Loucy (cell line): ENCODE measurements at regions not wholly inside any gene's neighbourhood (a gene's known extent, or its start where the extent isn't known, plus 50 kb on each side); places are given as distances from the start of the nearest gene placed in this dataset.

Experiments
- H2AFZ ChIP-seq: fragments of 200-600 bp; sonication (generic); 2 replicates; pipeline ENCODE4 v1.6.0; 2016; ENCODE audit warnings: antibody characterized with exemption, mild to moderate bottlenecking, low read length, moderate library complexity
- H3F3A ChIP-seq: fragments of 200-600 bp; 2 replicates; pipeline ENCODE4 v1.6.0; 2016; ENCODE audit warnings: antibody characterized with exemption, low read depth, mild to moderate bottlenecking
- H3K27me3 ChIP-seq: fragments of 200-600 bp; sonication (generic); 2 replicates; pipeline ENCODE4 v1.6.1; 2014; ENCODE audit warnings: low read length, mild to moderate bottlenecking; ENCODE audit not compliant: insufficient read depth, poor library complexity, severe bottlenecking
- H3K36me3 ChIP-seq: fragments of 200-600 bp; sonication (generic); 2 replicates; pipeline ENCODE4 v1.6.1; 2016; ENCODE audit warnings: low read length; ENCODE audit not compliant: insufficient read depth
- H3K4me1 ChIP-seq: fragments of 200-600 bp; sonication (generic); 2 replicates; pipeline ENCODE4 v1.5.1; 2014; ENCODE audit warnings: low read length, mild to moderate bottlenecking; ENCODE audit not compliant: insufficient read depth, poor library complexity, severe bottlenecking
- H3K4me2 ChIP-seq: fragments of 200-600 bp; sonication (generic); 2 replicates; pipeline ENCODE4 v1.6.0; 2014; ENCODE audit warnings: antibody characterized with exemption, low read length, low read depth, mild to moderate bottlenecking; ENCODE audit not compliant: poor library complexity, severe bottlenecking
- H3K4me3 ChIP-seq: fragments of 200-600 bp; sonication (generic); 2 replicates; pipeline ENCODE4 v1.5.1; 2014; ENCODE audit warnings: low read length, mild to moderate bottlenecking, mixed read lengths; ENCODE audit not compliant: poor library complexity, severe bottlenecking
- H3K79me2 ChIP-seq: fragments of 200-600 bp; sonication (generic); 2 replicates; pipeline ENCODE4 v1.6.1; 2014; ENCODE audit warnings: low read length; ENCODE audit not compliant: insufficient read depth
- H3K9ac ChIP-seq: fragments of 200-600 bp; sonication (generic); 2 replicates; pipeline ENCODE4 v1.6.0; 2014; ENCODE audit warnings: mild to moderate bottlenecking, low read depth, low read length, moderate library complexity; ENCODE audit not compliant: poor library complexity, severe bottlenecking
- H3K9me2 ChIP-seq: fragments of 200-600 bp; sonication (generic); replicated peaks from 2 replicates; pipeline ENCODE4 v1.6.1; 2016; ENCODE audit warnings: low read depth, low read length, mixed read lengths
- H3K9me3 ChIP-seq: fragments of 200-600 bp; sonication (generic); 2 replicates; pipeline ENCODE4 v1.6.1; 2014; ENCODE audit warnings: mild to moderate bottlenecking, antibody characterized with exemption, low read length, low read depth; ENCODE audit not compliant: insufficient read depth
- H4K20me1 ChIP-seq: fragments of 200-600 bp; sonication (generic); 2 replicates; pipeline ENCODE4 v1.6.0; 2014; ENCODE audit warnings: antibody characterized with exemption, low read length, mild to moderate bottlenecking; ENCODE audit not compliant: insufficient read depth, poor library complexity, severe bottlenecking
- EZH2phosphoT487 ChIP-seq: fragments of 200-600 bp; IDR thresholded peaks from 2 replicates; pipeline ENCODE4 v1.6.1; 2018; ENCODE audit warnings: antibody characterized with exemption, mild to moderate bottlenecking, moderate library complexity, borderline replicate concordance
- TF ChIP-seq, protein P1 (sequence below): fragments of 200-600 bp; sonication (generic); conservative IDR thresholded peaks from 2 replicates; pipeline ENCODE4 v1.5.1; 2014; ENCODE audit warnings: mild to moderate bottlenecking, antibody characterized with exemption, low read length

DNA sequence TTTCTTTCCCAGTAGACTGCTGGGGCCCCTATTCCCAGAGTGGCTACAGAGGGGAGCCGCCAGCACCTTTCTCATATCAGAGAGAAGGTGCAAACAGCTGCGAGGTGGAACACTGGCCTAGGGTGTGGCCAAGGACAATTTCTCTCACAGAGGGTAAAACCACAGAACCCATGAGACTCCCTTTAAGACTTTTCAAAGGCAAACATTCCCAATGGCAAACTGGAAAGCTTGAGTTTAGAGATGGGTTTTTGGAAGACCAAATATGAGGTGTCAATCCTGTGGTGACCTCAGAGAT is 335.1 kb upstream of the PIK3R1 start:
- H3K27me3 ChIP-seq = no peaks in the 10 kb centered on the region
- H3K79me2 ChIP-seq = no peaks in the 10 kb centered on the region
- H3K36me3 ChIP-seq = no peaks in the 10 kb centered on the region
- no peaks in the 10 kb centered on the region for H3F3A ChIP-seq
- H3K9me3 ChIP-seq = no peaks in the 10 kb centered on the region
- H3K4me2 ChIP-seq = no peak overlapping the region
- no peaks in the 10 kb centered on the region for H3K9me2 ChIP-seq
- peaks cover 18% of the 10 kb centered on the region for H3K4me1 ChIP-seq
- TF ChIP-seq, protein P1, sequence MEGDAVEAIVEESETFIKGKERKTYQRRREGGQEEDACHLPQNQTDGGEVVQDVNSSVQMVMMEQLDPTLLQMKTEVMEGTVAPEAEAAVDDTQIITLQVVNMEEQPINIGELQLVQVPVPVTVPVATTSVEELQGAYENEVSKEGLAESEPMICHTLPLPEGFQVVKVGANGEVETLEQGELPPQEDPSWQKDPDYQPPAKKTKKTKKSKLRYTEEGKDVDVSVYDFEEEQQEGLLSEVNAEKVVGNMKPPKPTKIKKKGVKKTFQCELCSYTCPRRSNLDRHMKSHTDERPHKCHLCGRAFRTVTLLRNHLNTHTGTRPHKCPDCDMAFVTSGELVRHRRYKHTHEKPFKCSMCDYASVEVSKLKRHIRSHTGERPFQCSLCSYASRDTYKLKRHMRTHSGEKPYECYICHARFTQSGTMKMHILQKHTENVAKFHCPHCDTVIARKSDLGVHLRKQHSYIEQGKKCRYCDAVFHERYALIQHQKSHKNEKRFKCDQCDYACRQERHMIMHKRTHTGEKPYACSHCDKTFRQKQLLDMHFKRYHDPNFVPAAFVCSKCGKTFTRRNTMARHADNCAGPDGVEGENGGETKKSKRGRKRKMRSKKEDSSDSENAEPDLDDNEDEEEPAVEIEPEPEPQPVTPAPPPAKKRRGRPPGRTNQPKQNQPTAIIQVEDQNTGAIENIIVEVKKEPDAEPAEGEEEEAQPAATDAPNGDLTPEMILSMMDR = no peak
- TF ChIP-seq EZH2phosphoT487 = no peak
- H4K20me1 ChIP-seq = no peaks in the 10 kb centered on the region
- H2AFZ ChIP-seq = no peak overlapping the region
- no peak overlapping the region for H3K9ac ChIP-seq
- H3K4me3 ChIP-seq = no peak overlapping the region

DNA sequence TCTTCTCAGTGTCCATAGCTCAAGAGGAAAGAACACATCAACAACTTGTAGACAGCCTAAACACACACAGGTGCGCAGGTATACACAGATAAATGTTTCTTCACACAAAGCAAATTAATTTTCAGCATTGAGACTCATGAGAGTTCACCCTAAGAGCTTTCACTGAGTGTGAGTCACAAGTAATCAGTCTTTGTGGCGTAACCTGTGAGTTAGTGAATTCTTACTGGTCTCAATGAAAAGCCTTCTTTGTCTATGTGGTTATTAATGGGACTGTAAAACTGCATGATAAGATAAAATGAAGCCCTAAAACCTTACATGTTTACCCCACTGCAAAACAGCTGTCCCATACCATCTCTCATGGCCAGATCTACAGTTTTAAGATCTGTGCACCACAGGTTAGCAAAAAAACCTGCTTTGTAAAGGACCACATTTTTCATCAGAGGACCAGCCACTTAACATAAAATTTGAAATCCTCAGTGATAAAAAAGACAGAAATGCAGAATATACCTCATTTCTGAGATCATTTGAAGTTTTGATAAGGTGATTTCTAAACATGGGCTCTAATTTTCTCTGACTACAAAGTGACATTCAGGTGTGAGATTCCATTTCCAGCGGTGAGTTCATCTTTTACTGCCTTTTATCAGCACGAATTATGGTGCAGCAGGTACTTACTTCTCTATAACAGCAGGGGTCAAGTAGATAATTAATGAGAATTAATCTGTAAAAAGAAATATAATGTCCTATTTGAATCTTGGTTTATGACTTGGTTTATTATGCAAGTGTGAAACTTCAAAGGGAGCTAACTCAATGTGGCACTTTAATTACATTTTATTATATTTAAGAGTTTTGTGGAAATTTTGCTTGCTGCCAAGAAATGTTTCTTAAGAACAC is 335.7 kb upstream of the PIK3R1 start:
- H3K4me2 ChIP-seq = no peak overlapping the region
- H3K4me1 ChIP-seq = peaks cover 18% of the 10 kb centered on the region
- H3K9ac ChIP-seq = no peak overlapping the region
- peak overlapping the region; percentile 13; the same call in 1 of the 2 replicates for H2AFZ ChIP-seq
- no peak overlapping the region for H3K4me3 ChIP-seq
- TF ChIP-seq EZH2phosphoT487 = no peak
- no peaks in the 10 kb centered on the region for H3K9me3 ChIP-seq
- no peaks in the 10 kb centered on the region for H3K79me2 ChIP-seq
- H4K20me1 ChIP-seq = no peaks in the 10 kb centered on the region
- no peaks in the 10 kb centered on the region for H3K9me2 ChIP-seq
- H3K36me3 ChIP-seq = no peaks in the 10 kb centered on the region
- no peaks in the 10 kb centered on the region for H3F3A ChIP-seq
- no peaks in the 10 kb centered on the region for H3K27me3 ChIP-seq

DNA sequence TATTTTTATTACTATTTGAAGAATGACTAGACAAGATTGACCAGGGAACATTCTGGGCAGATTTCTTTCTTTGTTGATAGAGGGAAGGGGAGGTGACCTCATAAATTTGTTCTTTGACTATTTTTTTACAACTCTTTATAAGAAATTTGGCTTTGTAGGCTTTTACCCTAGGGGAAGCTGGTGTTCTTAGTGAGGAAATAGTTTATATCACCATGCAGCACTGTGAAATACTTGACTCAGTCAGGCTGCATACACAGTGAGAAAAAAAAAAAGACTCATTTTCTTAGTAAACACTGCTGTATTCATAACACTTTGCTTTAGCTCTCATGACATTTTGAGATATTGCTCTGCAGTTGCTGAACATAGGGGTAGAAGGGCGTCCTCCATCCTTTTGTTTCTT is 336.6 kb upstream of the PIK3R1 start:
- Histone ChIP-seq H4K20me1 (no peaks in the 10 kb centered on the region), H3K79me2 (no peaks in the 10 kb centered on the region), H3K4me1 (peaks cover 18% of the 10 kb centered on the region), H2AFZ (0 out of 2 replicates have a peak overlapping the region, but pooled peaks have one; percentile 13), H3K27me3 (no peaks in the 10 kb centered on the region), H3K9ac (no peak overlapping the region), H3K4me2 (no peak overlapping the region), H3K36me3 (no peaks in the 10 kb centered on the region), H3K9me2 (no peaks in the 10 kb centered on the region), H3F3A (no peaks in the 10 kb centered on the region), H3K4me3 (no peak overlapping the region), H3K9me3 (no peaks in the 10 kb centered on the region)
- TF ChIP-seq, protein P1 = no peak
- no peak for TF ChIP-seq EZH2phosphoT487

DNA sequence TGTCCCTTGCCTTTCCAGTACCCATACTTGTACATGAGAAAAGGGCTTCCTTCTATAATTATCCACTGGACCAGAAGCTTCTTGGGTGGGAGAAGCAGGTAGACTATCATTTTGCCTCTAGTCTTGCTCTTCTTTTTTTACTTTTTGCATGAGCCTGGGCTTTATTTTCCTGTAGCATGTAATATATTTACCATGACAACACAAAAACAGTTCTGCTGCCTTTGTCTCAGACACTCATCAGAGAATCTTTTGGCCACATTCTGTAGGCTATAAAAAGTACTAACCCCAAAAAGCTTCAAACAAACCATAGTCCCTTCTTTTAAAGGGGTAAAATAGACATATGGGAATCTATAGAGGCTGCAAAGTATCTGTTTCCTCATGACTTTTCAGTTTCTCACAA is 339.2 kb upstream of the PIK3R1 start:
- Histone ChIP-seq H4K20me1 (no peaks in the 10 kb centered on the region), H3K9ac (no peak overlapping the region), H3K4me3 (no peak overlapping the region), H3F3A (no peaks in the 10 kb centered on the region), H3K79me2 (no peaks in the 10 kb centered on the region), H3K36me3 (no peaks in the 10 kb centered on the region), H2AFZ (no peak overlapping the region), H3K27me3 (no peaks in the 10 kb centered on the region), H3K9me3 (no peaks in the 10 kb centered on the region), H3K4me2 (no peak overlapping the region), H3K4me1 (peaks cover 18% of the 10 kb centered on the region), H3K9me2 (no peaks in the 10 kb centered on the region)
- TF ChIP-seq EZH2phosphoT487 = no peak
- TF ChIP-seq, protein P1 = no peak
